Dedifferentiated amniotic fluid mesenchymal stem cell (primary cell): ENCODE measurements at regions not wholly inside any gene's neighbourhood (a gene's known extent, or its start where the extent isn't known, plus 50 kb on each side); places are given as distances from the start of the nearest gene placed in this dataset.
"Not testable (repeated sequence)": the region's sequence is repeated elsewhere in the genome, so short reads cannot be mapped to it uniquely, and the experiment has no call there.

Experiments
- DNase-seq: peaks from one replicate; pipeline ENCODE4 v3.0.0-alpha.2; 2016; ENCODE audit errors: extremely low spot score

GRCh38 chr2:14424478-14425390, 207.8 kb upstream of the LRATD1 start:
- no peak for DNase-seq

- DNase-seq = no peak
These were observed 206.6 kb upstream of the LRATD1 start for GRCh38 chr2:14425869-14426268.

- no peak for DNase-seq
These were observed 204.5 kb upstream of the LRATD1 start for GRCh38 chr2:14428056-14428455.

- no peak for DNase-seq
These were observed 198.5 kb upstream of the LRATD1 start for GRCh38 chr2:14433946-14434495.

GRCh38 chr2:14445670-14446069, 186.8 kb upstream of the LRATD1 start:
- no peak for DNase-seq

GRCh38 chr2:14448340-14448739, 184.2 kb upstream of the LRATD1 start:
- DNase-seq = no peak

GRCh38 chr2:14451312-14451711, 181.2 kb upstream of the LRATD1 start:
- no peak for DNase-seq

GRCh38 chr2:14454202-14454601, 178.3 kb upstream of the LRATD1 start:
- DNase-seq = no peak

- no peak for DNase-seq
These were observed 172.7 kb upstream of the LRATD1 start for GRCh38 chr2:14459786-14460325.

GRCh38 chr2:14475994-14476393, 156.5 kb upstream of the LRATD1 start:
- DNase-seq = no peak

- no peak for DNase-seq
These were observed 153.0 kb upstream of the LRATD1 start for GRCh38 chr2:14479486-14479885.

- DNase-seq = no peak
These were observed 152.4 kb upstream of the LRATD1 start for GRCh38 chr2:14480120-14480519.

- DNase-seq = no peak
These were observed 151.6 kb upstream of the LRATD1 start for GRCh38 chr2:14480906-14481305.

- DNase-seq = peak; percentile 74
These were observed 139.5 kb upstream of the LRATD1 start for GRCh38 chr2:14492920-14493503.

GRCh38 chr2:14494759-14495158, 137.8 kb upstream of the LRATD1 start:
- no peak for DNase-seq

- DNase-seq = no peak
These were observed 131.5 kb upstream of the LRATD1 start for GRCh38 chr2:14501061-14501460.

- DNase-seq = not testable (repeated sequence)
These were observed 125.6 kb upstream of the LRATD1 start for GRCh38 chr2:14506955-14507354.

- DNase-seq = no peak
These were observed 121.0 kb upstream of the LRATD1 start for GRCh38 chr2:14511541-14511940.

GRCh38 chr2:14513903-14514302, 118.6 kb upstream of the LRATD1 start:
- no peak for DNase-seq

GRCh38 chr2:14516844-14517243, 115.7 kb upstream of the LRATD1 start:
- peak; percentile 59 for DNase-seq

GRCh38 chr2:14517731-14518130, 114.8 kb upstream of the LRATD1 start:
- no peak for DNase-seq

GRCh38 chr2:14520385-14520945, 112.1 kb upstream of the LRATD1 start:
- no peak for DNase-seq
